ENCODE measurements at regions not wholly inside any gene's neighbourhood (a gene's known extent, or its start where the extent isn't known, plus 50 kb on each side); places are given as distances from the start of the nearest gene placed in this dataset.

GRCh38 chr20:4490606-4491280, 195.5 kb upstream of the PRNP start:
- no peak overlapping the region for H3K4me3 ChIP-seq (ENCODE audit: low read depth, low read length)
- no peak for TF ChIP-seq CTCF (conservative IDR thresholded peaks at IDR 0.05; ENCODE audit: low read depth, low read length)
- peak; percentile 23 for DNase-seq (ENCODE audit: low read depth)

GRCh38 chr20:4490045-4490444, 196.2 kb upstream of the PRNP start:
- DNase-seq (ENCODE audit: low read depth), result no peak
- H3K4me3 ChIP-seq (ENCODE audit: low read depth, low read length), result no peak overlapping the region
- TF ChIP-seq CTCF (conservative IDR thresholded peaks at IDR 0.05; ENCODE audit: low read depth, low read length), result no peak

GRCh38 chr20:4488407-4489339, 197.6 kb upstream of the PRNP start:
- peak; percentile 54 for DNase-seq (ENCODE audit: low read depth)
- no peak overlapping the region for H3K4me3 ChIP-seq (ENCODE audit: low read depth, low read length)
- no peak for TF ChIP-seq CTCF (conservative IDR thresholded peaks at IDR 0.05; ENCODE audit: low read depth, low read length)

- TF ChIP-seq CTCF (conservative IDR thresholded peaks at IDR 0.05; ENCODE audit: low read depth, low read length), result no peak
- H3K4me3 ChIP-seq (ENCODE audit: low read depth, low read length), result no peak overlapping the region
- DNase-seq (ENCODE audit: low read depth), result no peak
Observed at GRCh38 chr20:4484379-4484997, 201.8 kb upstream of the PRNP start.

- no peak for DNase-seq (ENCODE audit: low read depth)
- H3K4me3 ChIP-seq (ENCODE audit: low read depth, low read length), result no peak overlapping the region
- TF ChIP-seq CTCF (conservative IDR thresholded peaks at IDR 0.05; ENCODE audit: low read depth, low read length), result no peak
Observed at GRCh38 chr20:4483961-4484360, 202.3 kb upstream of the PRNP start.

- no peak overlapping the region for H3K4me3 ChIP-seq (ENCODE audit: low read depth, low read length)
- DNase-seq (ENCODE audit: low read depth), result peak; percentile 70
- TF ChIP-seq CTCF (conservative IDR thresholded peaks at IDR 0.05; ENCODE audit: low read depth, low read length), result no peak
Observed at GRCh38 chr20:4483486-4483885, 202.8 kb upstream of the PRNP start.
